ENCODE measurements at regions not wholly inside any gene's neighbourhood (a gene's known extent, or its start where the extent isn't known, plus 50 kb on each side); places are given as distances from the start of the nearest gene placed in this dataset.
"Not testable (repeated sequence)": the region's sequence is repeated elsewhere in the genome, so short reads cannot be mapped to it uniquely, and the experiment has no call there.

DNA sequence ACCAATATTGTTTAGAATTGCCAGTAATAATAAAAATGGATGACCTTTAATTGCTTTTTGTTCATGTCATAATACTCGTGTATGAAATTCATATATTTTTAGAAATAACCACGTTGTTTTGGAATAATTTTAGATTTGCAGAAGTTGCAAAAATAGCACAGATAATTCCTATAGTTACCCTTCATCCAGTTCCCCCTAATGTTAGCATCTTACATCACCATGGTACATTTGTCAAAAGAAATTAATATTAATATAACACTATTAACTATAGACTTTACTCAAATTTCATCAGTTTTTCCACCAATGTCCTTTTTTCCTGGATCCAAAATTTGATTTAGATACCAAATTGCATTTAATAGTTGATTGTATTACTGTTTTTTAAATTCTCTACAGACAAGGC is 191.9 kb downstream of the NPIPA7 start:
- not testable (repeated sequence) for TF ChIP-seq POLR2A, CTCF (IDR thresholded peaks at IDR 0.05)

Data from testis (tissue), 2 donors.